Osteoblast (primary cell): ENCODE measurements at regions not wholly inside any gene's neighbourhood (a gene's known extent, or its start where the extent isn't known, plus 50 kb on each side); places are given as distances from the start of the nearest gene placed in this dataset.

ENCODE experiments used
- DNase-seq: peaks from one replicate; pipeline ENCODE4 v3.0.0; 2011; ENCODE audit warnings: low spot score, mixed read lengths; ENCODE audit not compliant: insufficient read length; ENCODE audit errors: missing footprints
- H2AFZ ChIP-seq: 2 replicates; pipeline ENCODE4 v1.6.0; 2011; ENCODE audit warnings: mild to moderate bottlenecking, low read length
- H3K27ac ChIP-seq: 2 replicates; pipeline ENCODE4 v1.5.1; 2011; ENCODE audit warnings: mild to moderate bottlenecking, low read depth, low read length, moderate library complexity
- H3K27me3 ChIP-seq: 2 replicates; pipeline ENCODE4 v1.6.0; 2012; ENCODE audit warnings: mild to moderate bottlenecking, control low read depth, inconsistent platforms, low read length, moderate library complexity; ENCODE audit not compliant: insufficient read depth
- H3K36me3 ChIP-seq: 2 replicates; pipeline ENCODE4 v1.5.1; 2011; ENCODE audit warnings: mild to moderate bottlenecking, low read length, control low read depth, moderate library complexity; ENCODE audit not compliant: insufficient read depth
- H3K4me1 ChIP-seq: 2 replicates; pipeline ENCODE4 v1.5.1; 2011; ENCODE audit warnings: mild to moderate bottlenecking, low read length, control low read depth, moderate library complexity; ENCODE audit not compliant: insufficient read depth
- H3K4me2 ChIP-seq: 2 replicates; pipeline ENCODE4 v1.6.0; 2011; ENCODE audit warnings: mild to moderate bottlenecking, low read length; ENCODE audit not compliant: insufficient read depth
- H3K4me3 ChIP-seq: fragments of 200-600 bp; sonication (generic); 3 replicates; pipeline ENCODE4 v1.5.1; 2012; ENCODE audit warnings: mild to moderate bottlenecking, low read length, inconsistent platforms; ENCODE audit not compliant: insufficient read depth
- H3K79me2 ChIP-seq: 2 replicates; pipeline ENCODE4 v1.6.0; 2012; ENCODE audit warnings: mild to moderate bottlenecking, low read length, control low read depth, inconsistent platforms; ENCODE audit not compliant: insufficient read depth
- H3K9me3 ChIP-seq: 2 replicates; pipeline ENCODE4 v1.5.1; 2011; ENCODE audit warnings: low read depth, low read length, control low read depth
- H4K20me1 ChIP-seq: 2 replicates; pipeline ENCODE4 v1.6.0; 2012; ENCODE audit warnings: mild to moderate bottlenecking, low read length, control low read depth; ENCODE audit not compliant: insufficient read depth
- TF ChIP-seq, protein P1 (sequence below): IDR thresholded peaks from 2 replicates; pipeline ENCODE4 v1.5.1; 2011; ENCODE audit warnings: mild to moderate bottlenecking, low read depth, low read length, moderate library complexity; ENCODE audit errors: extremely low read depth

GRCh38 chr3:113055961-113056360 is 65.2 kb downstream of the GTPBP8 start:
- no peaks in the 10 kb centered on the region for H4K20me1 ChIP-seq
- H3K36me3 ChIP-seq, result no peaks in the 10 kb centered on the region
- no peak overlapping the region for H2AFZ ChIP-seq
- no peak overlapping the region for H3K4me3 ChIP-seq
- no peak for DNase-seq
- no peaks in the 10 kb centered on the region for H3K79me2 ChIP-seq
- TF ChIP-seq, protein P1, sequence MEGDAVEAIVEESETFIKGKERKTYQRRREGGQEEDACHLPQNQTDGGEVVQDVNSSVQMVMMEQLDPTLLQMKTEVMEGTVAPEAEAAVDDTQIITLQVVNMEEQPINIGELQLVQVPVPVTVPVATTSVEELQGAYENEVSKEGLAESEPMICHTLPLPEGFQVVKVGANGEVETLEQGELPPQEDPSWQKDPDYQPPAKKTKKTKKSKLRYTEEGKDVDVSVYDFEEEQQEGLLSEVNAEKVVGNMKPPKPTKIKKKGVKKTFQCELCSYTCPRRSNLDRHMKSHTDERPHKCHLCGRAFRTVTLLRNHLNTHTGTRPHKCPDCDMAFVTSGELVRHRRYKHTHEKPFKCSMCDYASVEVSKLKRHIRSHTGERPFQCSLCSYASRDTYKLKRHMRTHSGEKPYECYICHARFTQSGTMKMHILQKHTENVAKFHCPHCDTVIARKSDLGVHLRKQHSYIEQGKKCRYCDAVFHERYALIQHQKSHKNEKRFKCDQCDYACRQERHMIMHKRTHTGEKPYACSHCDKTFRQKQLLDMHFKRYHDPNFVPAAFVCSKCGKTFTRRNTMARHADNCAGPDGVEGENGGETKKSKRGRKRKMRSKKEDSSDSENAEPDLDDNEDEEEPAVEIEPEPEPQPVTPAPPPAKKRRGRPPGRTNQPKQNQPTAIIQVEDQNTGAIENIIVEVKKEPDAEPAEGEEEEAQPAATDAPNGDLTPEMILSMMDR, result no peak
- H3K27ac ChIP-seq, result no peak overlapping the region
- H3K4me1 ChIP-seq, result peaks cover 18% of the 10 kb centered on the region
- no peak overlapping the region for H3K4me2 ChIP-seq
- peaks cover 4% of the 10 kb centered on the region for H3K27me3 ChIP-seq
- no peaks in the 10 kb centered on the region for H3K9me3 ChIP-seq

GRCh38 chr3:113057117-113057516 is 66.3 kb downstream of the GTPBP8 start:
- Histone ChIP-seq H3K9me3 (no peaks in the 10 kb centered on the region), H3K36me3 (no peaks in the 10 kb centered on the region), H3K4me2 (no peak overlapping the region), H3K4me3 (no peak overlapping the region), H3K27ac (no peak overlapping the region), H4K20me1 (no peaks in the 10 kb centered on the region), H3K27me3 (peaks cover 4% of the 10 kb centered on the region), H3K79me2 (no peaks in the 10 kb centered on the region), H3K4me1 (peaks cover 10% of the 10 kb centered on the region), H2AFZ (no peak overlapping the region)
- TF ChIP-seq, protein P1, result no peak
- no peak for DNase-seq

DNA sequence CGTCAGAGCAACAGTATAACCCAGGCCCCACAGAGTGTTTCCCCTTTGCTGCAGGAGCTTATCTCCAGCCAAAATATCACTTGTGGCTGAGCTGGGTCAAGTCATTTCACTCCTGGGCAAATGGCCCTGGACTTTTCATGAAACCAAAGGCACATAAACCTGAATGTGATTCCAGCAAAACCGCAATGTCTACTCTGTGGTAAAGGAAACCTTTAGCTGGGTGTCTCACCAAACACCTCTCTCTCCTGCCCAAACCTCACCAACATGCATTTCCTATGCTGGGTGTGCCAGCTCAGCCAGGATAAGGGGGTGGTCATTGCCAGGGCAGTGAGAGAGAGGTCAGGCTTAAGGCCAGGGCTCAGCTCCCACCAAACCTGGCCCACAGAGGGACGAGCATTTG is 67.4 kb downstream of the GTPBP8 start:
- H3K36me3 ChIP-seq, result no peaks in the 10 kb centered on the region
- H3K4me2 ChIP-seq, result no peak overlapping the region
- no peaks in the 10 kb centered on the region for H3K79me2 ChIP-seq
- H3K4me3 ChIP-seq, result no peak overlapping the region
- no peak overlapping the region for H3K27ac ChIP-seq
- no peaks in the 10 kb centered on the region for H3K9me3 ChIP-seq
- DNase-seq, result no peak
- TF ChIP-seq, protein P1, result no peak
- no peaks in the 10 kb centered on the region for H4K20me1 ChIP-seq
- H2AFZ ChIP-seq, result no peak overlapping the region
- peaks cover 4% of the 10 kb centered on the region for H3K27me3 ChIP-seq
- H3K4me1 ChIP-seq, result peaks cover 10% of the 10 kb centered on the region

GRCh38 chr3:113062705-113063104 is 71.9 kb downstream of the GTPBP8 start:
- H3K4me1 ChIP-seq, result no peaks in the 10 kb centered on the region
- no peak overlapping the region for H3K27ac ChIP-seq
- H3K27me3 ChIP-seq, result no peaks in the 10 kb centered on the region
- DNase-seq, result no peak
- H3K36me3 ChIP-seq, result no peaks in the 10 kb centered on the region
- TF ChIP-seq, protein P1, result no peak
- H3K79me2 ChIP-seq, result no peaks in the 10 kb centered on the region
- no peak overlapping the region for H2AFZ ChIP-seq
- H3K4me3 ChIP-seq, result no peak overlapping the region
- no peaks in the 10 kb centered on the region for H3K9me3 ChIP-seq
- H4K20me1 ChIP-seq, result no peaks in the 10 kb centered on the region
- no peak overlapping the region for H3K4me2 ChIP-seq
